ENCODE measurements at regions not wholly inside any gene's neighbourhood (a gene's known extent, or its start where the extent isn't known, plus 50 kb on each side); places are given as distances from the start of the nearest gene placed in this dataset.

DNA sequence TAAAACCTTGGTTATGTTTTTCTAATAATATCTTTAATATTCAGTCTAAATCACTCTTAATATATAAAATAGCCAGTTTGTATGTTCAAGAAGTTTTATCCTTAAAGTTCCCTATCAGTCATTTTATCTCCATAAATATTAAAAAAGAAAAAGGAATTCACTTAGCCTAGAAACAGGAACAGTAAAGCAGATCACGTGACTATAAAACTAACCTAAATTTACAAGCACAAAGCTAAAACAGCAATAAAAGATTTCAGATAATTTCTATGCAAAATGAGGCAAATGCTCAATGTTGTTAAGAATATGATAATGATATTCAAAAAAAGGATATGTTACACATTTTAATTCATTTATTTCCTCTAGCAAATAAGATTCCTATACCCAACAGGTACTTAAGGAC, 57.1 kb upstream of the TNIP3 start:
- ChIA-PET CTCF (ENCODE audit: partially characterized antibody) (interaction anchor here (1.3 to 1.7 kb wide), 3 partner anchors 9 to 29 kb away, joined by 3 to 10 read pairs (median 3); no protein-coding TSS in a partner anchor), POLR2A (ENCODE audit: partially characterized antibody) (no interaction called here)
- WGBS, 2 experiments (ENCODE audit: extremely low coverage in 1 of 2, insufficient coverage in 1 of 2, insufficient read length in 1 of 2, insufficient replicate concordance in 2 of 2, low coverage in 1 of 2, low lambda C conversion rate in 2 of 2, missing lambda C conversion rate in 1 of 2) = 76% methylated on average over 1 of the region's 1 CpG; no CpG with 5 or more reads in 1 of the 2 experiments
- no peak overlapping the region for H2AK5ac ChIP-seq (ENCODE audit: low read depth, low read length)
- TF ChIP-seq CTBP2 (IDR thresholded peaks at IDR 0.05; ENCODE audit: borderline replicate concordance, insufficient read depth, insufficient read length, low read length) (no peak), TCF12 (IDR thresholded peaks at IDR 0.05; ENCODE audit: low read depth, low read length) (no peak), BRCA1 (IDR thresholded peaks at IDR 0.05; ENCODE audit: low read depth, low read length) (no peak), BCL11A (IDR thresholded peaks at IDR 0.05; ENCODE audit: low read depth in 2 of 2, low read length in 2 of 2) (no peak), GABPA (IDR thresholded peaks at IDR 0.05; ENCODE audit: borderline replicate concordance, insufficient read depth, low read length) (no peak)
- H3K23me2 ChIP-seq (ENCODE audit: low read depth, low read length) = no peaks in the 10 kb centered on the region
- no peak overlapping the region for H3K4me3 ChIP-seq (ENCODE audit: extremely low read depth in 1 of 4, insufficient read depth in 2 of 4, low read depth in 3 of 4, low read length in 4 of 4)
- no peak overlapping the region for H4K8ac ChIP-seq (ENCODE audit: extremely low read depth, insufficient read depth, low read length)
- no peak overlapping the region for H2BK15ac ChIP-seq (ENCODE audit: low read length)
- H3K79me2 ChIP-seq (ENCODE audit: control insufficient read depth in 1 of 2, insufficient read depth in 2 of 2, low read length in 2 of 2) = no peaks in the 10 kb centered on the region
- H4K20me1 ChIP-seq (replicated peaks in 1 of 2; ENCODE audit: control insufficient read depth in 1 of 2, insufficient read depth in 2 of 2, low read length in 2 of 2) = no peaks in the 10 kb centered on the region
- FAIRE-seq (no peak), DNase-seq (ENCODE audit: low read depth in 1 of 2, low spot score in 2 of 2) (no peak)
- no peak overlapping the region for H3K23ac ChIP-seq (ENCODE audit: insufficient read length)
- H3K79me1 ChIP-seq (ENCODE audit: low read depth, low read length) = no peaks in the 10 kb centered on the region
- no peaks in the 10 kb centered on the region for H3K36me3 ChIP-seq (ENCODE audit: control insufficient read depth in 2 of 4, insufficient read depth in 4 of 4, low read length in 3 of 4)
- H3K27ac ChIP-seq (ENCODE audit: low read depth, low read length) = no peak overlapping the region
- no peak overlapping the region for H2BK12ac ChIP-seq (ENCODE audit: low read depth, low read length)
- H2BK20ac ChIP-seq (ENCODE audit: low read length) = no peak overlapping the region
- no peak overlapping the region for H3K9ac ChIP-seq (replicated peaks in 1 of 4; ENCODE audit: extremely low read depth in 1 of 4, low read depth in 3 of 4, low read length in 3 of 4)
- no peak overlapping the region for H3K18ac ChIP-seq (ENCODE audit: extremely low read depth, low read length)
- H2AFZ ChIP-seq (ENCODE audit: low read length) = no peak overlapping the region
- H2BK120ac ChIP-seq (replicated peaks; ENCODE audit: low read depth, low read length) = no peak overlapping the region
- no peaks in the 10 kb centered on the region for H3K4me1 ChIP-seq (replicated peaks in 1 of 4; ENCODE audit: control insufficient read depth in 3 of 4, insufficient read depth in 4 of 4, low read length in 3 of 4)
- no peak overlapping the region for H3K4ac ChIP-seq (replicated peaks; ENCODE audit: insufficient read length, low read depth, low read length)
- no peaks in the 10 kb centered on the region for H3K9me3 ChIP-seq (ENCODE audit: insufficient read depth in 2 of 2, low read depth in 1 of 2, low read length in 1 of 2)
- no peak overlapping the region for H4K91ac ChIP-seq (replicated peaks; ENCODE audit: insufficient read length, low read length)
- H3K14ac ChIP-seq (ENCODE audit: insufficient read length) = no peak overlapping the region
- H3K56ac ChIP-seq (replicated peaks; ENCODE audit: insufficient read length, low read depth, low read length) = no peak overlapping the region
- H3K4me2 ChIP-seq (ENCODE audit: insufficient read depth in 1 of 2, low read depth in 2 of 2, low read length in 2 of 2) = no peak overlapping the region
- no peak overlapping the region for H2BK5ac ChIP-seq (ENCODE audit: low read depth, low read length)
- H4K5ac ChIP-seq (ENCODE audit: insufficient read length, low read depth, low read length) = no peak overlapping the region
- H3K27me3 ChIP-seq (replicated peaks in 1 of 4; ENCODE audit: control insufficient read depth in 3 of 4, extremely low read depth in 1 of 4, insufficient read depth in 3 of 4, low read length in 3 of 4) = peaks cover 0 to 2% (median 0%) of the 10 kb centered on the region in 4 experiments; a peak in 1 of 7 replicates
